H1 (cell line): ENCODE measurements at regions not wholly inside any gene's neighbourhood (a gene's known extent, or its start where the extent isn't known, plus 50 kb on each side); places are given as distances from the start of the nearest gene placed in this dataset.

Source experiments
- CTCF ChIA-PET: fragments of 300-600 bp; sonication (Branson Sonifier 250); formaldehyde crosslinking; loops from one replicate; lab custom pipeline; 2021; ENCODE audit not compliant: partially characterized antibody; lab: Charles Lee
- POLR2A ChIA-PET: fragments of 300-600 bp; sonication (Branson Sonifier 250); formaldehyde crosslinking; loops from one replicate; lab custom pipeline; 2021; ENCODE audit warnings: inconsistent platforms; ENCODE audit not compliant: partially characterized antibody; lab: Charles Lee
- DNase-seq, 2 experiments: peaks; one replicate each; pipeline versions ENCODE4 v3.0.0 to v3.0.0-alpha.2; 2010 to 2022; ENCODE audit warnings: low spot score in 2 of 2, low read depth in 1 of 2, mixed read lengths in 1 of 2
- FAIRE-seq: peaks from 2 replicates; lab custom pipeline; 2011; peaks lifted over from hg19 to GRCh38; lab: Jason Lieb, UNC
- H2AFZ ChIP-seq: 2 replicates; pipeline ENCODE4 v1.8.1; 2012; ENCODE audit warnings: low read length, inconsistent platforms
- H2AK5ac ChIP-seq: 2 replicates; pipeline ENCODE4 v1.6.1; 2013; ENCODE audit warnings: low read depth, low read length
- H2BK120ac ChIP-seq: replicated peaks from 2 replicates; pipeline ENCODE3; 2013; ENCODE audit warnings: low read depth, low read length, inconsistent platforms
- H2BK12ac ChIP-seq: 2 replicates; pipeline ENCODE4 v1.6.1; 2013; ENCODE audit warnings: low read depth, low read length
- H2BK15ac ChIP-seq: 2 replicates; pipeline ENCODE4 v1.6.1; 2013; ENCODE audit warnings: low read length
- H2BK20ac ChIP-seq: 2 replicates; pipeline ENCODE4 v1.6.1; 2013; ENCODE audit warnings: low read length
- H2BK5ac ChIP-seq: 2 replicates; pipeline ENCODE4 v1.6.1; 2013; ENCODE audit warnings: low read depth, low read length
- H3K14ac ChIP-seq: 2 replicates; pipeline ENCODE4 v1.6.1; 2013; ENCODE audit warnings: inconsistent platforms; ENCODE audit not compliant: insufficient read length
- H3K18ac ChIP-seq: 2 replicates; pipeline ENCODE4 v1.6.1; 2013; ENCODE audit warnings: low read length; ENCODE audit errors: extremely low read depth
- H3K23ac ChIP-seq: 2 replicates; pipeline ENCODE4 v1.6.1; 2013; ENCODE audit warnings: inconsistent platforms; ENCODE audit not compliant: insufficient read length
- H3K23me2 ChIP-seq: 2 replicates; pipeline ENCODE4 v1.6.1; 2013; ENCODE audit warnings: low read depth, low read length
- H3K27ac ChIP-seq: 2 replicates; pipeline ENCODE4 v1.6.1; 2011; ENCODE audit warnings: low read depth, low read length, inconsistent platforms
- H3K27me3 ChIP-seq, 4 experiments: replicated peaks in 1 of 4; 1 replicate in 1 of 4; 2 replicates in 3 of 4; pipeline versions ENCODE4 v1.6.1 to v1.8.1; 2011 to 2013; ENCODE audit warnings: low read length in 3 of 4, mild to moderate bottlenecking in 3 of 4, inconsistent platforms in 2 of 4, mixed read lengths in 2 of 4, moderate library complexity in 1 of 4; ENCODE audit not compliant: control insufficient read depth in 3 of 4, insufficient read depth in 3 of 4; ENCODE audit errors: extremely low read depth in 1 of 4
- H3K36me3 ChIP-seq, 4 experiments: 2 replicates each; pipeline versions ENCODE4 v1.6.1 to v1.8.1; 2011 to 2013; ENCODE audit warnings: mild to moderate bottlenecking in 4 of 4, low read length in 3 of 4, moderate library complexity in 2 of 4, control low read depth in 1 of 4, inconsistent platforms in 1 of 4; ENCODE audit not compliant: insufficient read depth in 4 of 4, control insufficient read depth in 2 of 4
- H3K4ac ChIP-seq: replicated peaks from 2 replicates; pipeline ENCODE3; 2013; ENCODE audit warnings: low read length, low read depth, mixed read lengths, inconsistent platforms; ENCODE audit not compliant: insufficient read length
- H3K4me1 ChIP-seq, 4 experiments: replicated peaks in 1 of 4; 1 replicate in 1 of 4; 2 replicates in 3 of 4; pipeline versions ENCODE4 v1.6.1 to v1.8.1; 2011 to 2013; ENCODE audit warnings: low read length in 3 of 4, inconsistent platforms in 2 of 4, mixed read lengths in 1 of 4; ENCODE audit not compliant: insufficient read depth in 4 of 4, control insufficient read depth in 3 of 4
- H3K4me2 ChIP-seq, 2 experiments: 2 replicates each; pipeline versions ENCODE4 v1.6.1 to v1.8.1; 2011 to 2013; ENCODE audit warnings: low read depth in 2 of 2, low read length in 2 of 2, control low read depth in 1 of 2, inconsistent platforms in 1 of 2, mild to moderate bottlenecking in 1 of 2; ENCODE audit not compliant: insufficient read depth in 1 of 2
- H3K4me3 ChIP-seq, 4 experiments: fragments of 200-600, 300-600 bp in 1 of 4; sonication (generic), shearing (Covaris generic), sonication (Bioruptor Twin) in 1 of 4; 2 replicates each; pipeline versions ENCODE4 v1.5.1 to v1.8.1; 2011 to 2016; ENCODE audit warnings: low read length in 4 of 4, low read depth in 3 of 4, control low read depth in 2 of 4, inconsistent platforms in 2 of 4, mild to moderate bottlenecking in 2 of 4, mixed read lengths in 1 of 4, moderate library complexity in 1 of 4; ENCODE audit not compliant: insufficient read depth in 2 of 4; ENCODE audit errors: extremely low read depth in 1 of 4
- H3K56ac ChIP-seq: replicated peaks from 2 replicates; pipeline ENCODE3; 2013; ENCODE audit warnings: low read depth, mild to moderate bottlenecking, mixed read lengths, low read length, inconsistent platforms; ENCODE audit not compliant: insufficient read length
- H3K79me1 ChIP-seq: 2 replicates; pipeline ENCODE4 v1.6.1; 2013; ENCODE audit warnings: low read depth, low read length, control low read depth
- H3K79me2 ChIP-seq, 2 experiments: 2 replicates each; pipeline versions ENCODE4 v1.6.1 to v1.8.1; 2012 to 2013; ENCODE audit warnings: low read length in 2 of 2, mild to moderate bottlenecking in 2 of 2, inconsistent platforms in 1 of 2; ENCODE audit not compliant: insufficient read depth in 2 of 2, control insufficient read depth in 1 of 2
- H3K9ac ChIP-seq, 4 experiments: replicated peaks in 1 of 4; 1 replicate in 1 of 4; 2 replicates in 3 of 4; pipeline versions ENCODE4 v1.6.1 to v1.8.1; 2011 to 2013; ENCODE audit warnings: low read depth in 3 of 4, low read length in 3 of 4, control low read depth in 2 of 4, mild to moderate bottlenecking in 2 of 4, moderate library complexity in 2 of 4, inconsistent platforms in 1 of 4; ENCODE audit errors: extremely low read depth in 1 of 4
- H3K9me3 ChIP-seq, 2 experiments: 2 replicates each; pipeline versions ENCODE4 v1.6.1 to v1.8.1; 2012 to 2013; ENCODE audit warnings: mild to moderate bottlenecking in 2 of 2, moderate library complexity in 2 of 2, control low read depth in 1 of 2, inconsistent platforms in 1 of 2, low read depth in 1 of 2, low read length in 1 of 2, mixed read lengths in 1 of 2; ENCODE audit not compliant: insufficient read depth in 2 of 2
- H4K20me1 ChIP-seq, 2 experiments: replicated peaks in 1 of 2; 2 replicates each; pipeline versions ENCODE3 to v1.8.1; 2011 to 2013; ENCODE audit warnings: inconsistent platforms in 2 of 2, low read length in 2 of 2, mild to moderate bottlenecking in 1 of 2; ENCODE audit not compliant: insufficient read depth in 2 of 2, control insufficient read depth in 1 of 2
- H4K5ac ChIP-seq: 2 replicates; pipeline ENCODE4 v1.6.1; 2013; ENCODE audit warnings: low read length, low read depth, mixed read lengths, inconsistent platforms; ENCODE audit not compliant: insufficient read length
- H4K8ac ChIP-seq: 2 replicates; pipeline ENCODE4 v1.8.0; 2013; ENCODE audit warnings: mild to moderate bottlenecking, moderate library complexity, low read length, inconsistent platforms; ENCODE audit not compliant: insufficient read depth; ENCODE audit errors: extremely low read depth
- H4K91ac ChIP-seq: replicated peaks from 2 replicates; pipeline ENCODE3; 2013; ENCODE audit warnings: low read length, mixed read lengths, inconsistent platforms; ENCODE audit not compliant: insufficient read length
- CREB1 ChIP-seq: IDR thresholded peaks from 2 replicates; pipeline ENCODE4 v1.6.1; 2012; ENCODE audit warnings: inconsistent platforms
- JUN ChIP-seq: IDR thresholded peaks from 2 replicates; pipeline ENCODE4 v1.6.1; 2011; ENCODE audit warnings: low read depth, mild to moderate bottlenecking, improper control_type of control experiment, low read length
- KDM4A ChIP-seq: IDR thresholded peaks from one replicate; pipeline ENCODE4 v1.7.1; 2012; ENCODE audit warnings: low read depth, mild to moderate bottlenecking, moderate library complexity, low read length, inconsistent platforms; ENCODE audit not compliant: severe bottlenecking
- USF2 ChIP-seq: IDR thresholded peaks from 2 replicates; pipeline ENCODE4 v1.6.1; 2011; ENCODE audit warnings: low read length, improper control_type of control experiment
- WGBS, 2 experiments: shearing (Covaris generic) in 1 of 2; methylation state at CpG; one replicate each; pipeline versions ENCODE4 v1.1.6 to v1.1.7; 2013 to 2015; ENCODE audit warnings: low lambda C conversion rate in 2 of 2, mixed read lengths in 2 of 2, inconsistent platforms in 1 of 2, low coverage in 1 of 2, missing lambda C conversion rate in 1 of 2; ENCODE audit not compliant: insufficient replicate concordance in 2 of 2, insufficient coverage in 1 of 2, insufficient read length in 1 of 2; ENCODE audit errors: extremely low coverage in 1 of 2, missing lambda C conversion rate in 1 of 2; 5-methylcytosine and 5-hydroxymethylcytosine counted together

GRCh38 chr12:90741611-90742010 lies 213.4 kb downstream of the CCER1 start (continued):
- no peak for TF ChIP-seq KDM4A

GRCh38 chr12:90729736-90730135 lies 225.2 kb downstream of the CCER1 start:
- Histone ChIP-seq H2BK5ac (no peak overlapping the region), H2BK20ac (no peak overlapping the region), H3K4me1 (no peaks in the 10 kb centered on the region), H3K4me3 (no peak overlapping the region), H3K18ac (no peak overlapping the region), H3K9me3 (no peaks in the 10 kb centered on the region), H2AFZ (no peak overlapping the region), H3K9ac (no peak overlapping the region), H3K14ac (no peak overlapping the region), H3K23ac (no peak overlapping the region), H3K79me2 (no peaks in the 10 kb centered on the region), H2AK5ac (no peak overlapping the region), H4K8ac (no peak overlapping the region), H3K4ac (no peak overlapping the region), H4K20me1 (no peaks in the 10 kb centered on the region), H2BK120ac (no peak overlapping the region), H3K27ac (no peak overlapping the region), H3K23me2 (no peaks in the 10 kb centered on the region), H2BK12ac (no peak overlapping the region), H3K4me2 (no peak overlapping the region), H3K56ac (no peak overlapping the region), H4K5ac (no peak overlapping the region), H3K27me3 (no peaks in the 10 kb centered on the region), H3K36me3 (no peaks in the 10 kb centered on the region), H2BK15ac (no peak overlapping the region), H4K91ac (no peak overlapping the region), H3K79me1 (no peaks in the 10 kb centered on the region)
- WGBS, 2 experiments, result 89% methylated on average over 4 of the region's 4 CpGs; no CpG with 5 or more reads in 1 of the 2 experiments
- no peak for DNase-seq
- ChIA-PET CTCF (no interaction called here), POLR2A (no interaction called here)
- FAIRE-seq, result no peak
- TF ChIP-seq CREB1 (no peak), JUN (no peak), USF2 (no peak)
